Stimulated activated CD4-positive, alpha-beta T cell treated with anti-CD3 and anti-CD28 coated beads, Interleukin-15, amount 100 ng/mL, for 1 hour (primary cell): ENCODE measurements at regions not wholly inside any gene's neighbourhood (a gene's known extent, or its start where the extent isn't known, plus 50 kb on each side); places are given as distances from the start of the nearest gene placed in this dataset.
"Not testable (repeated sequence)": the region's sequence is repeated elsewhere in the genome, so short reads cannot be mapped to it uniquely, and the experiment has no call there.

ENCODE experiments used
- DNase-seq, 2 donors: peaks; one replicate each; pipeline ENCODE4 v3.0.0-alpha.2; 2020; ENCODE audit warnings: low read depth in 1 of 2, low spot score in 1 of 2

- not testable (repeated sequence) for DNase-seq
Observed at GRCh38 chr12:131311279-131311722, 357.6 kb downstream of the ADGRD1 start.

DNA sequence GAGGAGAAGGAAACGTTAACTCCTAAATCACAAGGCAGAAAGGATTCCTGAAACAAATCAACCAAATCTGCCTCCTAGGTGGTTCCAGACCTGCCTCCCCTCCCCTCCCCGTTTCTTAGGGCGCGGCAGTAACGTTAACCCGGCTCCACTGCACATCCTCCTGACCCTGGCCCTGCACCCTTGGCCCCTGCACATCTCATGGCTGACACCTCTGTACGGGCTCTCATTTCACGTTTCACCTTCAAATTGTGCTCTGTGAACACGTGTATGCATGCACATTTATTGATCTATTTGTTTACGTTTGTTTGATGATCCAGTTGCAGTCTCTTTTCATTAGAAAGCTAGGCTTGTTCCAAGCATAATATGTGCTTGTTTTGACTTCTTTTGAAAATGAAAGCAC lies 358.1 kb downstream of the ADGRD1 start:
- DNase-seq, result no peak

- not testable (repeated sequence) for DNase-seq
Observed at GRCh38 chr12:131312382-131312781, 358.7 kb downstream of the ADGRD1 start.

GRCh38 chr12:131312793-131313545 lies 359.3 kb downstream of the ADGRD1 start:
- DNase-seq, result no peak

- no peak for DNase-seq
Observed at GRCh38 chr12:131313635-131314034, 359.9 kb downstream of the ADGRD1 start.

DNA sequence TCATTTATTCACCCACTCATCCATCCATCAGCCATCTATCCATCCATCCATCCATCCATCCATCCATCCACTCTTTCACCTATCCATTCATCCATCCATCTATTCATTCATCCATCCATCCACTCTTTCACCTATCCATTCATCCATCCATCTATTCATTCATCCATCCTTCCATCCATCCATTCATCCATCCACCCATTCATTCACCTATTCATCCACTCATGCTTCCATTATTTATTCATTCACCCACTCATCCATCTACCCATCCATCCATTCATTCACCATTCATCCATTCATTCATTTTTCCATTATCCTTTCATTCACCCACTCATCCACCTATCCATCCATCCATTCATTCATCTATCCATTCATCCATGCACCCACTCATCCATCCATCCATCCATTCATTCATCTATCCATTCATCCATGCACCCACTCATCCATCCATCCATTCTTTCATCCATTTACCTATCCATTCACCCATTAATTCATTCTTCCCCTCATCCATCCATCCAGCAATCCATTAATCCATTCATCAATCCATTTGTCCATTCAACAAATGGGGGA lies 360.9 kb downstream of the ADGRD1 start:
- no peak for DNase-seq

GRCh38 chr12:131315601-131316000 lies 361.9 kb downstream of the ADGRD1 start:
- DNase-seq, result no peak

GRCh38 chr12:131316388-131316787 lies 362.7 kb downstream of the ADGRD1 start:
- DNase-seq, result no peak

DNA sequence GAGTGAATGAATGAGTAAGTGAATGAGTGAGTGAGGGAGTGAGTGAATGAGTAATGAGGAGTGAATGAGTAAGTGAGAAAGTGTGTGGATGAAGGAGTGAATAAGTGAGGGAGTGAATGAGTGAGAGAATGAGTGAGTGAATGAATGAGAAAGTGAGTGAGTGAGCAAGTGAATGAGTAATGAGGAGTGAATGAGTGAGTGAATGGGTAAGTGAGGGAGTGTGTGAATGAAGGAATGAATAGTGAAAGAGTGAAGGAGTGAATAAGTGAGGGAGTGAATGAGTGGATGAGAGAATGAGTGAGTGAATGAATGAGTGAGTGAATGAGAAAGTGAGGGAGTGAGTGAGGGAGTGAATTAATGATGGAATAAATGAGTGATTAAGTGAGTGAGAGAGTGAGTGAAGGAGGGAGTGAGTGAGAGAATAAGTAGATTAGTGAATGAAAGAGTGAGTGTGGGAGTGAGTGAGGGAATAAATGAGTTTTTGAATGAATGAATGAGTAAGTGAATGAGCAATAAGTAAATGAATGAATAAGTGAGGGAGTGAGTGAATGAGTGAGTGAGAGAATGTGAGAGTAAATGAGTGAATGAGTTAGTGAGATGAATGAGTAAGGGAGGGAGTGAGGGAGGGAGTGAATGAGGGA lies 364.5 kb downstream of the ADGRD1 start:
- DNase-seq, result no peak

DNA sequence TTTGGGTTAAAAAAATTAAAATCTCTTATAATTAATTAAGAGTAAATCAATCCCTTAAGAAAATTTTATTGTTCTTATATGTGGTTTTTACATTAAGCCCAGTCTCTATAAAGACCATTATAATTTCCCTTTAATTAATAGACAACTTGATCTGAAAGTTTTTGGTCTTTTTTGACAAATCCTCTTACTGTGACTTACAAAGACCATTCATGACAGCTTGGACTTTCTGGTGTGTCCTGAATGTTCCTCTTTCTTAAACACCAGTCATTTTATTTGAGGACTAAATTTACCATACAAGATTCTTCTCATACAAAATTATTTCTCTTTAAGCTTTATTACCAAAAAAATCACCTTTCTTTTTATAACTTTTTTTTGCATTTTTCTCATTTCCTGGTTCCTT lies 368.3 kb downstream of the ADGRD1 start:
- DNase-seq, result no peak

GRCh38 chr12:131322460-131322859 lies 368.8 kb downstream of the ADGRD1 start:
- DNase-seq, result not testable (repeated sequence)

- DNase-seq, result no peak
Observed at GRCh38 chr12:131323879-131324278, 370.2 kb downstream of the ADGRD1 start.

GRCh38 chr12:131327521-131328488 lies 374.1 kb downstream of the ADGRD1 start:
- DNase-seq, result no peak

DNA sequence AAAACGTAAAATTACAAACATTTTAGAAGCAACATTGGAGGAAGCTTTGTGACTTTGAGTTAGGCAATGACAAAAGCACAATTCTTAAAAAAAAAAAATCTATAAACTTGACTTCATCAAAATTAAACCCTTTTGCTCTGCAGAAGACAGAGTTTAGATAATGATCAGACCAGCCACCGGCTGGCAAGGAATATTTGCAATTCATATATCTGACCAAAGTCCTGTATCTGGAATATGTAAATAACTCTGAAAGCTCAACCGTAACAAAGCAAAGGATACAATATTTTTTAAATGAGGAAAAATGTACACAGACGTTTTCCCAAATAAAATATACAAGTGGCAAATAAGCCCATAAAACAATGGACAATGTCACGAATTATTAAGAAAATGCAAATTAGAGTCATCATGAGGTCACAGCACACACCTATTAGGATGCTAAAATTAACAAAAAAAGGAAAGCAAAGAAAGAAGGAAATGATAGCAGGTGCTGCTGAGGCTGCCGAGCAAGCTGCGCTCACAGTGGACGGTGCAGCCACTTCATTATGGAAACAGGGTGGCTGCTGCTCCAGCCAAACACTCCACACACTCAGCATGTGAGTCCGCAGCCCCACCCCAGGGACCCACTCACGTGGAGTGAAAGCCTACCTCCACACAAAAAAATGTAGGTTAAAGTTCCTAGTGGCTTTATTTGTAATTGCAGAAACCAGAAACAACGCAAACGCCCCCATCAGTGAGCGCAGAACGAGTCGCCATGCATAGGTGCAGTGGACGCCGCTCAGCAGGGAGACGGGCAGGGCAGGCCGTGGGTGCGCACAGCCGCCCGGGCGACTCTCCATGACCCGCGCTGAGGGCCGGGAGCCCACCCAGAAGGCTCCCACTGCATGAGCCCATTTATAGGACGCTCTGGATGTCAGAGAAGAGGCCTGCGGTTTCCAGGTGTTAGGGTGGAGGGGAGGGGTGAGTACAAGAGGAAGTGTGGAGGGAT lies 375.4 kb downstream of the ADGRD1 start:
- DNase-seq, result not testable (repeated sequence)

DNA sequence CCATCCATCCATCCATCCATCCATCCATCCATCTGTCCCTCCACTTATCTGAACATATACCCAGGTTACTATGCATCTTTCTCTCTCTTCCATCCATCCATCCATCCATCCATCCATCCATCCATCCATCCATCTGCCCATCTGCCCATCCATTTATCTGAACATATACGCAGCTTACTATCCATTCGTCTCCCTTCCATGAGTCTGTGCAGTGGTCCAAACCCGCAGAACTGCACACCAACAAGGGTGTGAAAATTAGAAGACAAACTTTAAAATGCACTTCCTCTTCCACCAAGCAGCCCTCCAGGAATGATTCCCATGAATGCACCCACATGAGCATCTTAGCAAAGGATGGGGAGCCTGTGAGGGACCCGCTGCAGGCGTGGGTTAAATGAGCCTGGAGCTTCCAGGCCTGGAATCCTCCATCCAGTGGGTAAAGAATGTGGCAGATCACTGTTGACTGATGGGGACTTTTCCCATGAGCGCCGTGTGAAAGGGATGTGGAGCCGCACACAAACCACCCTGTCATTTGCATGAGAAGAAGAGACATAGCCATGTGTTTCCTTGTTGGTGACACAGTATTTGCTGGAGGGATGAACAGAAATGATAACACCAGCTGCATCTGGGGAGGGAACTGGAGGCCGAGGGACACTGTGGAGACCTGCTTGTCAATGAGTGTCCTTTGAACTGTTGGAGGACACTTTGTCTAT lies 376.6 kb downstream of the ADGRD1 start:
- DNase-seq, result no peak

GRCh38 chr12:131331148-131331750 lies 377.5 kb downstream of the ADGRD1 start:
- DNase-seq, result no peak

DNA sequence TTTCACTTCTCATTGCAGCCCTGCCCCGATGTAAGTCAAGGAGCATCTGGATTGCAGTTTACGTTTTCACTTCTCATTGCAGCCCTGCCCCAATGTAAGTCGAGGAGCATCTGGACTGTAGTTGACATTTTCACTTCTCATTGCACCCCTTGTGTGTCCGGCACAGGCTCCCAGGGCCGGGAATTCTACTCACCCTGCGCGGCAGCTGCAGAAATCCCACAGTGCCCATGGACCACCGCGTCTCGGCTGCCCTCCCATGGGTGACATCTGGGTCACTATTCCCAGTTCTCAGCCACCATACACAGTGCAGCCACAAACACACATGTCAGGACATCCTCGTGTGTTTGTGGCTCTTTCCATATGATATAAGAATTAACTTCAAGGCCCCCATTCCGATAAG lies 378.5 kb downstream of the ADGRD1 start:
- DNase-seq, result no peak

DNA sequence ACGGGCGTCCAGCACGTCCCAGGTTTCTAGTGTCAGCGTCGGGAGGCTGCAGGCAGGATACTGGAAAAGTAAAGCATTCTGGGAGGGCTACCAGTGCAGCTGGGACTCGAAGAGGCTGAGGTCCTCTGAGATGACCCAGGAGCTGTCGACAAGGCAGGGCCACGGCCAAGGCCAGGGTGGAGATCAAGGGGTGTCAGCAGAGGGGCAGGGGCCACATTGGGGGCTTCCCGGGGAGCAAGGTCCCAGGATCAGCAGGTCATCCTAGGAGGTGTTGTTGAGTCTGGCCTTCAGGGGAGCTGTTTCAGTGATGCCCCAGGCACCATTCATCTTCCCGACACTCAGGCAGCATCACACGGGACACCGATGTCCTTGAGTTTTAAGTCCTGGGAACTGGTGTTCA lies 377.8 kb upstream of the SFSWAP start:
- DNase-seq, result no peak
